ENCODE measurements at regions not wholly inside any gene's neighbourhood (a gene's known extent, or its start where the extent isn't known, plus 50 kb on each side); places are given as distances from the start of the nearest gene placed in this dataset.
"Not testable (repeated sequence)": the region's sequence is repeated elsewhere in the genome, so short reads cannot be mapped to it uniquely, and the experiment has no call there.

- TF ChIP-seq CTCF, POLR2A (IDR thresholded peaks at IDR 0.05): not testable (repeated sequence)
These were observed 269.4 kb upstream of the SLC16A7 start for GRCh38 chr12:59326457-59326856.

Measured in Peyer's patch (tissue), 4 donors.